IMR-90 (cell line): ENCODE measurements at regions not wholly inside any gene's neighbourhood (a gene's known extent, or its start where the extent isn't known, plus 50 kb on each side); places are given as distances from the start of the nearest gene placed in this dataset.

Experiments used
- CTCF ChIP-seq: conservative IDR thresholded peaks from 2 replicates; pipeline ENCODE4 v1.5.1; 2012; ENCODE audit warnings: mild to moderate bottlenecking, low read depth, low read length, improper control_type of control experiment
- MAZ ChIP-seq: IDR thresholded peaks from 2 replicates; pipeline ENCODE4 v1.6.1; 2012; ENCODE audit warnings: low read depth, mild to moderate bottlenecking, low read length, improper control_type of control experiment, moderate library complexity, borderline replicate concordance
- MXI1 ChIP-seq: IDR thresholded peaks from 2 replicates; pipeline ENCODE4 v1.6.1; 2012; ENCODE audit warnings: low read depth, mild to moderate bottlenecking, low read length, moderate library complexity, borderline replicate concordance
- POLR2A ChIP-seq: IDR thresholded peaks from 2 replicates; pipeline ENCODE4 v1.6.1; 2012; ENCODE audit warnings: mild to moderate bottlenecking, low read depth, low read length
- SMC3 ChIP-seq: fragments of 150-350 bp; IDR thresholded peaks from 2 replicates; pipeline ENCODE4 v1.6.1; 2016; ENCODE audit warnings: low read depth, mild to moderate bottlenecking, antibody characterized with exemption, low read length, moderate library complexity

GRCh38 chr5:39671561-39671961 lies 246.8 kb upstream of the DAB2 start:
- TF ChIP-seq CTCF (no peak), SMC3 (no peak), POLR2A (no peak), MAZ (no peak), MXI1 (no peak)
